Osteoblast (primary cell): ENCODE measurements at regions not wholly inside any gene's neighbourhood (a gene's known extent, or its start where the extent isn't known, plus 50 kb on each side); places are given as distances from the start of the nearest gene placed in this dataset.

Source experiments
- DNase-seq: peaks from one replicate; pipeline ENCODE4 v3.0.0; 2011; ENCODE audit warnings: low spot score, mixed read lengths; ENCODE audit not compliant: insufficient read length; ENCODE audit errors: missing footprints
- H2AFZ ChIP-seq: 2 replicates; pipeline ENCODE4 v1.6.0; 2011; ENCODE audit warnings: mild to moderate bottlenecking, low read length
- H3K27ac ChIP-seq: 2 replicates; pipeline ENCODE4 v1.5.1; 2011; ENCODE audit warnings: mild to moderate bottlenecking, low read depth, low read length, moderate library complexity
- H3K27me3 ChIP-seq: 2 replicates; pipeline ENCODE4 v1.6.0; 2012; ENCODE audit warnings: mild to moderate bottlenecking, control low read depth, inconsistent platforms, low read length, moderate library complexity; ENCODE audit not compliant: insufficient read depth
- H3K36me3 ChIP-seq: 2 replicates; pipeline ENCODE4 v1.5.1; 2011; ENCODE audit warnings: mild to moderate bottlenecking, low read length, control low read depth, moderate library complexity; ENCODE audit not compliant: insufficient read depth
- H3K4me1 ChIP-seq: 2 replicates; pipeline ENCODE4 v1.5.1; 2011; ENCODE audit warnings: mild to moderate bottlenecking, low read length, control low read depth, moderate library complexity; ENCODE audit not compliant: insufficient read depth
- H3K4me2 ChIP-seq: 2 replicates; pipeline ENCODE4 v1.6.0; 2011; ENCODE audit warnings: mild to moderate bottlenecking, low read length; ENCODE audit not compliant: insufficient read depth
- H3K4me3 ChIP-seq: fragments of 200-600 bp; sonication (generic); 3 replicates; pipeline ENCODE4 v1.5.1; 2012; ENCODE audit warnings: mild to moderate bottlenecking, low read length, inconsistent platforms; ENCODE audit not compliant: insufficient read depth
- H3K79me2 ChIP-seq: 2 replicates; pipeline ENCODE4 v1.6.0; 2012; ENCODE audit warnings: mild to moderate bottlenecking, low read length, control low read depth, inconsistent platforms; ENCODE audit not compliant: insufficient read depth
- H3K9me3 ChIP-seq: 2 replicates; pipeline ENCODE4 v1.5.1; 2011; ENCODE audit warnings: low read depth, low read length, control low read depth
- H4K20me1 ChIP-seq: 2 replicates; pipeline ENCODE4 v1.6.0; 2012; ENCODE audit warnings: mild to moderate bottlenecking, low read length, control low read depth; ENCODE audit not compliant: insufficient read depth
- TF ChIP-seq, protein P1 (sequence below): IDR thresholded peaks from 2 replicates; pipeline ENCODE4 v1.5.1; 2011; ENCODE audit warnings: mild to moderate bottlenecking, low read depth, low read length, moderate library complexity; ENCODE audit errors: extremely low read depth

- DNase-seq, result no peak
- Histone ChIP-seq H3K4me3 (no peak overlapping the region), H3K4me1 (no peaks in the 10 kb centered on the region), H3K27ac (no peak overlapping the region), H2AFZ (no peak overlapping the region), H3K9me3 (no peaks in the 10 kb centered on the region), H3K4me2 (no peak overlapping the region), H3K79me2 (no peaks in the 10 kb centered on the region), H4K20me1 (no peaks in the 10 kb centered on the region), H3K36me3 (no peaks in the 10 kb centered on the region), H3K27me3 (no peaks in the 10 kb centered on the region)
- TF ChIP-seq, protein P1, sequence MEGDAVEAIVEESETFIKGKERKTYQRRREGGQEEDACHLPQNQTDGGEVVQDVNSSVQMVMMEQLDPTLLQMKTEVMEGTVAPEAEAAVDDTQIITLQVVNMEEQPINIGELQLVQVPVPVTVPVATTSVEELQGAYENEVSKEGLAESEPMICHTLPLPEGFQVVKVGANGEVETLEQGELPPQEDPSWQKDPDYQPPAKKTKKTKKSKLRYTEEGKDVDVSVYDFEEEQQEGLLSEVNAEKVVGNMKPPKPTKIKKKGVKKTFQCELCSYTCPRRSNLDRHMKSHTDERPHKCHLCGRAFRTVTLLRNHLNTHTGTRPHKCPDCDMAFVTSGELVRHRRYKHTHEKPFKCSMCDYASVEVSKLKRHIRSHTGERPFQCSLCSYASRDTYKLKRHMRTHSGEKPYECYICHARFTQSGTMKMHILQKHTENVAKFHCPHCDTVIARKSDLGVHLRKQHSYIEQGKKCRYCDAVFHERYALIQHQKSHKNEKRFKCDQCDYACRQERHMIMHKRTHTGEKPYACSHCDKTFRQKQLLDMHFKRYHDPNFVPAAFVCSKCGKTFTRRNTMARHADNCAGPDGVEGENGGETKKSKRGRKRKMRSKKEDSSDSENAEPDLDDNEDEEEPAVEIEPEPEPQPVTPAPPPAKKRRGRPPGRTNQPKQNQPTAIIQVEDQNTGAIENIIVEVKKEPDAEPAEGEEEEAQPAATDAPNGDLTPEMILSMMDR, result no peak
Observed at GRCh38 chr1:199794105-199794863, 233.2 kb upstream of the NR5A2 start.

DNA sequence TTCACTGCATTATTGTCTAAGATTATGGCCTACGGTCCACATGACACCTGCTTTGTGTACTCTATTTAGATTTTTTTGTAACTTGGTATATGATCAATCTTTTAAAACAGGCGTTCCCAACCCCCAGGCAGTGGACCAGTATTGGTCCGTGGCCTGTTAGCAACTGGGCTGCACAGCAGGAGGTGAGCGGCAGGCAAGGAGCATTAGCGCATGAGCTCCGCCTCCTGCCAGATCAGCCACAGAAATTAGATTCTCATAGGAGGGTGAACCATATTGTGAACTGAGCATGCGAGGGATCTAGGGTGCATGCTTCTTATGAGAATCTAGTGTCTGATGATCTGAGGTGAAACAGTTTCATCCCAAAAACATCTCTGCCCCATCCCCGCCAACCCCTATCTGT lies 228.4 kb upstream of the NR5A2 start:
- TF ChIP-seq, protein P1, result no peak
- no peaks in the 10 kb centered on the region for H3K27me3 ChIP-seq

GRCh38 chr1:199804526-199804925 lies 223.0 kb upstream of the NR5A2 start:
- Histone ChIP-seq H3K27me3 (no peaks in the 10 kb centered on the region), H2AFZ (no peak overlapping the region), H3K27ac (no peak overlapping the region), H3K4me2 (no peak overlapping the region), H3K9me3 (no peaks in the 10 kb centered on the region), H3K79me2 (no peaks in the 10 kb centered on the region), H3K4me3 (no peak overlapping the region), H3K36me3 (no peaks in the 10 kb centered on the region), H4K20me1 (no peaks in the 10 kb centered on the region), H3K4me1 (no peaks in the 10 kb centered on the region)
- TF ChIP-seq, protein P1, result no peak
- no peak for DNase-seq

More for the DNA sequence above, 228.4 kb upstream of the NR5A2 start:
- H3K9me3 ChIP-seq, result no peaks in the 10 kb centered on the region
- no peaks in the 10 kb centered on the region for H4K20me1 ChIP-seq
- no peaks in the 10 kb centered on the region for H3K36me3 ChIP-seq
- H3K27ac ChIP-seq, result no peak overlapping the region
- H3K79me2 ChIP-seq, result no peaks in the 10 kb centered on the region
- no peak overlapping the region for H3K4me3 ChIP-seq
- DNase-seq, result no peak
- no peaks in the 10 kb centered on the region for H3K4me1 ChIP-seq
- H2AFZ ChIP-seq, result no peak overlapping the region
- H3K4me2 ChIP-seq, result no peak overlapping the region

GRCh38 chr1:199808110-199808870 lies 219.2 kb upstream of the NR5A2 start:
- H4K20me1 ChIP-seq, result no peaks in the 10 kb centered on the region
- H2AFZ ChIP-seq, result no peak overlapping the region
- TF ChIP-seq, protein P1, result no peak
- no peaks in the 10 kb centered on the region for H3K27me3 ChIP-seq
- H3K4me3 ChIP-seq, result no peak overlapping the region
- H3K79me2 ChIP-seq, result no peaks in the 10 kb centered on the region
- no peak overlapping the region for H3K27ac ChIP-seq
- H3K4me2 ChIP-seq, result no peak overlapping the region
- no peaks in the 10 kb centered on the region for H3K36me3 ChIP-seq
- no peak for DNase-seq
- no peaks in the 10 kb centered on the region for H3K9me3 ChIP-seq
- H3K4me1 ChIP-seq, result no peaks in the 10 kb centered on the region
